ENCODE measurements at regions not wholly inside any gene's neighbourhood (a gene's known extent, or its start where the extent isn't known, plus 50 kb on each side); places are given as distances from the start of the nearest gene placed in this dataset.

DNA sequence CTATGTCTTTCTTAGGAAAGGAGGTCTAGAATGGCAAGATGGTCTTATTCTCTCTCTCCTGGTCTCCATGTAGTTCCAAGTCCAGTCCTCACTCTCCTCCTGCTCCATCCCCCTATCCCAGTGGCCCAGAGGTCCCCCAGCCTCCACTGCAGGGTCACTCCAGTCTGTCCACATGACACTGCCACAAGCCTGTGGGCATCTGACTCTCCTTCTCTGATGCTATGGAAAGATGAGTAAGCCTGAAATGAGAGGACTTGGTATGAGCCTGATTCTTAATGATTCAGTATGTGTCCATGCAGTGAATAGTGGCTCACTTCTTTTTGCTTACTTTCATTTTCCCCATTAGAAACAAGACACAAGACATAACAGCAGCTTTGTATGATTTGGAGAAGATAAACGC lies 516.8 kb upstream of the ADGRL3 start:
- TF ChIP-seq, protein P1, sequence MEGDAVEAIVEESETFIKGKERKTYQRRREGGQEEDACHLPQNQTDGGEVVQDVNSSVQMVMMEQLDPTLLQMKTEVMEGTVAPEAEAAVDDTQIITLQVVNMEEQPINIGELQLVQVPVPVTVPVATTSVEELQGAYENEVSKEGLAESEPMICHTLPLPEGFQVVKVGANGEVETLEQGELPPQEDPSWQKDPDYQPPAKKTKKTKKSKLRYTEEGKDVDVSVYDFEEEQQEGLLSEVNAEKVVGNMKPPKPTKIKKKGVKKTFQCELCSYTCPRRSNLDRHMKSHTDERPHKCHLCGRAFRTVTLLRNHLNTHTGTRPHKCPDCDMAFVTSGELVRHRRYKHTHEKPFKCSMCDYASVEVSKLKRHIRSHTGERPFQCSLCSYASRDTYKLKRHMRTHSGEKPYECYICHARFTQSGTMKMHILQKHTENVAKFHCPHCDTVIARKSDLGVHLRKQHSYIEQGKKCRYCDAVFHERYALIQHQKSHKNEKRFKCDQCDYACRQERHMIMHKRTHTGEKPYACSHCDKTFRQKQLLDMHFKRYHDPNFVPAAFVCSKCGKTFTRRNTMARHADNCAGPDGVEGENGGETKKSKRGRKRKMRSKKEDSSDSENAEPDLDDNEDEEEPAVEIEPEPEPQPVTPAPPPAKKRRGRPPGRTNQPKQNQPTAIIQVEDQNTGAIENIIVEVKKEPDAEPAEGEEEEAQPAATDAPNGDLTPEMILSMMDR (conservative IDR thresholded peaks at IDR 0.05; ENCODE audit: low read depth in 2 of 2) = no peak
- TF ChIP-seq CREB1 (CRISPR knock-in tag; IDR thresholded peaks at IDR 0.05; ENCODE audit: low read depth) (no peak), NANOG (IDR thresholded peaks at IDR 0.05; ENCODE audit: borderline replicate concordance) (no peak), EZH2 (IDR thresholded peaks at IDR 0.05; ENCODE audit: low read depth, unreplicated experiment) (no peak), POLR2AphosphoS5 (IDR thresholded peaks at IDR 0.05; ENCODE audit: low read depth) (no peak)
- TF ChIP-seq, protein P2, sequence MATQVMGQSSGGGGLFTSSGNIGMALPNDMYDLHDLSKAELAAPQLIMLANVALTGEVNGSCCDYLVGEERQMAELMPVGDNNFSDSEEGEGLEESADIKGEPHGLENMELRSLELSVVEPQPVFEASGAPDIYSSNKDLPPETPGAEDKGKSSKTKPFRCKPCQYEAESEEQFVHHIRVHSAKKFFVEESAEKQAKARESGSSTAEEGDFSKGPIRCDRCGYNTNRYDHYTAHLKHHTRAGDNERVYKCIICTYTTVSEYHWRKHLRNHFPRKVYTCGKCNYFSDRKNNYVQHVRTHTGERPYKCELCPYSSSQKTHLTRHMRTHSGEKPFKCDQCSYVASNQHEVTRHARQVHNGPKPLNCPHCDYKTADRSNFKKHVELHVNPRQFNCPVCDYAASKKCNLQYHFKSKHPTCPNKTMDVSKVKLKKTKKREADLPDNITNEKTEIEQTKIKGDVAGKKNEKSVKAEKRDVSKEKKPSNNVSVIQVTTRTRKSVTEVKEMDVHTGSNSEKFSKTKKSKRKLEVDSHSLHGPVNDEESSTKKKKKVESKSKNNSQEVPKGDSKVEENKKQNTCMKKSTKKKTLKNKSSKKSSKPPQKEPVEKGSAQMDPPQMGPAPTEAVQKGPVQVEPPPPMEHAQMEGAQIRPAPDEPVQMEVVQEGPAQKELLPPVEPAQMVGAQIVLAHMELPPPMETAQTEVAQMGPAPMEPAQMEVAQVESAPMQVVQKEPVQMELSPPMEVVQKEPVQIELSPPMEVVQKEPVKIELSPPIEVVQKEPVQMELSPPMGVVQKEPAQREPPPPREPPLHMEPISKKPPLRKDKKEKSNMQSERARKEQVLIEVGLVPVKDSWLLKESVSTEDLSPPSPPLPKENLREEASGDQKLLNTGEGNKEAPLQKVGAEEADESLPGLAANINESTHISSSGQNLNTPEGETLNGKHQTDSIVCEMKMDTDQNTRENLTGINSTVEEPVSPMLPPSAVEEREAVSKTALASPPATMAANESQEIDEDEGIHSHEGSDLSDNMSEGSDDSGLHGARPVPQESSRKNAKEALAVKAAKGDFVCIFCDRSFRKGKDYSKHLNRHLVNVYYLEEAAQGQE (IDR thresholded peaks at IDR 0.05; ENCODE audit: unreplicated experiment) = no peak
